Muscle of back (tissue), 3 donors: ENCODE measurements at regions not wholly inside any gene's neighbourhood (a gene's known extent, or its start where the extent isn't known, plus 50 kb on each side); places are given as distances from the start of the nearest gene placed in this dataset.
"Not testable (repeated sequence)": the region's sequence is repeated elsewhere in the genome, so short reads cannot be mapped to it uniquely, and the experiment has no call there.

Experiments used
- DNase-seq, 3 donors: peaks; one replicate each; pipeline versions ENCODE4 v3.0.0 to v3.0.0-alpha.2; 2013

GRCh38 chr22:11795979-11796378 lies 3732.0 kb upstream of the OR11H1 start:
- DNase-seq, result not testable (repeated sequence)

GRCh38 chr22:11815481-11815880 lies 3712.5 kb upstream of the OR11H1 start:
- DNase-seq, result not testable (repeated sequence)

GRCh38 chr22:11818845-11819244 lies 3709.1 kb upstream of the OR11H1 start:
- not testable (repeated sequence) for DNase-seq

GRCh38 chr22:11822326-11822725 lies 3705.7 kb upstream of the OR11H1 start:
- not testable (repeated sequence) for DNase-seq

- not testable (repeated sequence) for DNase-seq
Measured at GRCh38 chr22:11825009-11825408, 3703.0 kb upstream of the OR11H1 start.

- not testable (repeated sequence) for DNase-seq
Measured at GRCh38 chr22:11826000-11826399, 3702.0 kb upstream of the OR11H1 start.

GRCh38 chr22:11829426-11829825 lies 3698.6 kb upstream of the OR11H1 start:
- DNase-seq, result peak in 2 of 3 donors; percentile 0 to 3
